ENCODE measurements at regions not wholly inside any gene's neighbourhood (a gene's known extent, or its start where the extent isn't known, plus 50 kb on each side); places are given as distances from the start of the nearest gene placed in this dataset.

DNA sequence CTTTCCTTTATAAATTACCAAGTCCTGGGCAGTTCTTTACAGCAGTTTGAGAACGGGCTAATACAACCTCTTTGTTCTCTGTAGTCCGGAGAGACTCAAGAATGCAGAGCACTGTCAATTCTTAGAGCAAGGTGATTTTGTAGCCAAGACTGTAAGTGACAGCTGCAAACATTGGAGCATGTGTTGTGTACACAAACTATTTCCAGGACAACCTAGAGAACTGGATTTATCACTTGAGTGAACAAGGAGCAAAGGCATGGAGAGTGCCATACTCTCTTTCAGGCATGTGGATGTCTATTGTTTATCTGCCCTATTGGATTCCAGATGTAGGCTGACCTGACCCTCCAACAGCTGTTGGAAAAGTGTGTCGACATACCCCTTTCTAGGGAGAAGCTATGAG, 153.9 kb downstream of the SPANXN3 start:
- no peaks in the 10 kb centered on the region for H3K4me1 ChIP-seq (ENCODE audit: control insufficient read depth in 1 of 2, insufficient read depth in 2 of 2, low read length in 2 of 2)
- no peaks in the 10 kb centered on the region for H3K36me3 ChIP-seq (ENCODE audit: control insufficient read depth in 1 of 2, insufficient read depth in 2 of 2, low read length in 2 of 2)
- no peak overlapping the region for H3K4me3 ChIP-seq (replicated peaks in 1 of 2; ENCODE audit: low read depth in 1 of 2, low read length in 2 of 2)
- no peaks in the 10 kb centered on the region for H3K9me2 ChIP-seq (ENCODE audit: insufficient read depth)
- H3K4me2 ChIP-seq (ENCODE audit: low read length): no peak overlapping the region
- no TSS peak for BruUV-seq (replicated peaks)
- H3K9me3 ChIP-seq (ENCODE audit: control insufficient read depth in 1 of 2, insufficient read depth in 1 of 2, low read depth in 1 of 2, low read length in 2 of 2): no peaks in the 10 kb centered on the region
- H3K27ac ChIP-seq (ENCODE audit: low read depth, low read length): no peak overlapping the region
- H3K9ac ChIP-seq (ENCODE audit: low read length): no peak overlapping the region
- intact Hi-C loops (cut with micrococcal nuclease): no loop called here
- no peak for ATAC-seq
- ChIA-PET RAD21 (ENCODE audit: low non-redundant PET in 1 of 2, low total read pairs in 2 of 2, uncharacterized antibody in 2 of 2, unreplicated experiment in 2 of 2) (no interaction called here), POLR2A (no interaction called here), CTCF (no interaction called here)
- H2AFZ ChIP-seq (ENCODE audit: low read depth, low read length, poor library complexity, severe bottlenecking): no peak overlapping the region
- H3K79me2 ChIP-seq (ENCODE audit: insufficient read depth, low read length): no peaks in the 10 kb centered on the region
- TF ChIP-seq POLR2AphosphoS5 (IDR thresholded peaks at IDR 0.05; ENCODE audit: low read depth, low read length): no peak
- no peak for TF ChIP-seq ELF1 (IDR thresholded peaks at IDR 0.05; ENCODE audit: borderline replicate concordance, low read depth)
- no peak for TF ChIP-seq EZH2phosphoT487 (IDR thresholded peaks at IDR 0.05; ENCODE audit: borderline replicate concordance)
- no peak for DNase-seq (ENCODE audit: low read depth, low spot score)
- no peaks in the 10 kb centered on the region for H3K27me3 ChIP-seq (ENCODE audit: insufficient read depth, low read length)
- no peaks in the 10 kb centered on the region for H4K20me1 ChIP-seq (ENCODE audit: insufficient read depth)

DNA sequence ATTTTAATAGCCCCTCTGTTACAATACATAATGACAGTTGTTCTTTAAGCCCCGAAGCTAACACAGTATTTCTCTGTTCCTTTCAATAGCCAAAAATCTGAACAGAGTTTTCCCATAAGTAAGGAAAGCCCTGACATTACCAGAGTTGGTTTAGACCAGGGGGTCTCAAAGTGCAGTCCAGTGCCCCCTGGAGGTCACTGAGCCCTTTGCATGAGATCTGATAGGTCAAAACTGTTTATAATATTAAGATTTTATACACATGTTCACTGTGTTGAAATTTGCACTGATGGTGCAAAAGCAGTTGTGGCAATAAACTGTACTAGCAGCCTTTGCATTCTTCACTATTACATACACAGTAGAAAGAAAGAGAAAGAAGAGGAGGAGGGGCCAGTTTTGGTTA, 177.1 kb downstream of the SPANXN3 start:
- no peaks in the 10 kb centered on the region for H3K4me1 ChIP-seq (ENCODE audit: control insufficient read depth in 1 of 2, insufficient read depth in 2 of 2, low read length in 2 of 2)
- no peak overlapping the region for H2AFZ ChIP-seq (ENCODE audit: low read depth, low read length, poor library complexity, severe bottlenecking)
- no TSS peak for BruUV-seq (replicated peaks)
- ATAC-seq: no peak
- RAD21 ChIA-PET (ENCODE audit: low non-redundant PET in 1 of 2, low total read pairs in 2 of 2, uncharacterized antibody in 2 of 2, unreplicated experiment in 2 of 2): no interaction called here
- H4K20me1 ChIP-seq (ENCODE audit: insufficient read depth): no peaks in the 10 kb centered on the region
- no peaks in the 10 kb centered on the region for H3K9me2 ChIP-seq (ENCODE audit: insufficient read depth)
- POLR2A ChIA-PET: no interaction called here
- H3K36me3 ChIP-seq (ENCODE audit: control insufficient read depth in 1 of 2, insufficient read depth in 2 of 2, low read length in 2 of 2): no peaks in the 10 kb centered on the region
- H3K9ac ChIP-seq (ENCODE audit: low read length): no peak overlapping the region
- CTCF ChIA-PET: no interaction called here
- TF ChIP-seq POLR2AphosphoS5 (IDR thresholded peaks at IDR 0.05; ENCODE audit: low read depth, low read length): no peak
- no peaks in the 10 kb centered on the region for H3K9me3 ChIP-seq (ENCODE audit: control insufficient read depth in 1 of 2, insufficient read depth in 1 of 2, low read depth in 1 of 2, low read length in 2 of 2)
- H3K4me2 ChIP-seq (ENCODE audit: low read length): no peak overlapping the region
- no peak for DNase-seq (ENCODE audit: low read depth, low spot score)
- no peaks in the 10 kb centered on the region for H3K27me3 ChIP-seq (ENCODE audit: insufficient read depth, low read length)
- no peak overlapping the region for H3K4me3 ChIP-seq (replicated peaks in 1 of 2; ENCODE audit: low read depth in 1 of 2, low read length in 2 of 2)
- intact Hi-C loops (cut with micrococcal nuclease): no loop called here
- H3K79me2 ChIP-seq (ENCODE audit: insufficient read depth, low read length): no peaks in the 10 kb centered on the region
- H3K27ac ChIP-seq (ENCODE audit: low read depth, low read length): no peak overlapping the region

DNA sequence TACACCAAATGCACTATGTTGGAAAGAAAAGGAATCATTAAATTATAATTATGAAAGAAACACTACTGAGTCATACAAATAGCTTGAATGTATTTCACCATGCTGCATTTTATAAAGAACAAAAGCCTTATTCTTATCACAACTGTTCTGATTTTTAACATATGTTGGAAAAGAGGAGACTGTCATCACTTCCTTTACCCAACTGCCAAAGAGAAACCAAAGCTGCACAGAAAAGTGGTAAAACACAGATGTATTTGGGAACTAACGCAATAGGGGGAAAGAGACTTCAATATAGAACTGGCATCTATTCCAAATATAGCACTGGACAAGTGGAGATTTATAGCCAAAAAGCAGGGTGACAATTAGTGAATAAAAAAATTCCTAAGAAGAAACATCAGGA, 181.0 kb downstream of the SPANXN3 start:
- POLR2A ChIA-PET: no interaction called here
- H3K9me3 ChIP-seq (ENCODE audit: control insufficient read depth in 1 of 2, insufficient read depth in 1 of 2, low read depth in 1 of 2, low read length in 2 of 2): no peaks in the 10 kb centered on the region

More for the DNA sequence above, 181.0 kb downstream of the SPANXN3 start:
- Histone ChIP-seq H3K27ac (ENCODE audit: low read depth, low read length) (no peak overlapping the region), H4K20me1 (ENCODE audit: insufficient read depth) (no peaks in the 10 kb centered on the region), H3K9ac (ENCODE audit: low read length) (no peak overlapping the region), H3K27me3 (ENCODE audit: insufficient read depth, low read length) (no peaks in the 10 kb centered on the region), H3K9me2 (ENCODE audit: insufficient read depth) (no peaks in the 10 kb centered on the region), H3K36me3 (ENCODE audit: control insufficient read depth in 1 of 2, insufficient read depth in 2 of 2, low read length in 2 of 2) (no peaks in the 10 kb centered on the region), H3K4me3 (replicated peaks in 1 of 2; ENCODE audit: low read depth in 1 of 2, low read length in 2 of 2) (no peak overlapping the region), H3K4me1 (ENCODE audit: control insufficient read depth in 1 of 2, insufficient read depth in 2 of 2, low read length in 2 of 2) (no peaks in the 10 kb centered on the region), H3K79me2 (ENCODE audit: insufficient read depth, low read length) (no peaks in the 10 kb centered on the region), H2AFZ (ENCODE audit: low read depth, low read length, poor library complexity, severe bottlenecking) (no peak overlapping the region), H3K4me2 (ENCODE audit: low read length) (no peak overlapping the region)
- ATAC-seq (no peak), DNase-seq (ENCODE audit: low read depth, low spot score) (no peak)
- ChIA-PET CTCF (no interaction called here), RAD21 (ENCODE audit: low non-redundant PET in 1 of 2, low total read pairs in 2 of 2, uncharacterized antibody in 2 of 2, unreplicated experiment in 2 of 2) (no interaction called here)
- intact Hi-C loops (cut with micrococcal nuclease): no loop called here
- no TSS peak for BruUV-seq (replicated peaks)
- TF ChIP-seq SRF (IDR thresholded peaks at IDR 0.05; ENCODE audit: low read depth): no peak
- no peak for TF ChIP-seq EZH2 (IDR thresholded peaks at IDR 0.05)
- TF ChIP-seq POLR2AphosphoS5 (IDR thresholded peaks at IDR 0.05; ENCODE audit: low read depth, low read length): no peak
- no peak for TF ChIP-seq CTCF (IDR thresholded peaks at IDR 0.05 in 2 of 3, conservative IDR thresholded peaks at IDR 0.05 in 1 of 3; ENCODE audit: borderline replicate concordance in 1 of 3, insufficient read depth in 1 of 3, low read depth in 2 of 3, low read length in 2 of 3)
- no peak for TF ChIP-seq FOSL1 (IDR thresholded peaks at IDR 0.05; ENCODE audit: low read depth)
- no peak for TF ChIP-seq ELF1 (IDR thresholded peaks at IDR 0.05; ENCODE audit: borderline replicate concordance, low read depth)
- no peak for TF ChIP-seq POLR2A (IDR thresholded peaks at IDR 0.05; ENCODE audit: borderline replicate concordance, extremely low read depth, insufficient read depth, insufficient read length)
- TF ChIP-seq MAX (IDR thresholded peaks at IDR 0.05): no peak
- no peak for TF ChIP-seq SIN3A (IDR thresholded peaks at IDR 0.05; ENCODE audit: low read depth)
- TF ChIP-seq RAD21 (IDR thresholded peaks at IDR 0.05; ENCODE audit: low read depth): no peak
- no peak for TF ChIP-seq EGR1 (IDR thresholded peaks at IDR 0.05; ENCODE audit: low read depth)
- TF ChIP-seq SP1 (IDR thresholded peaks at IDR 0.05; ENCODE audit: low read depth): no peak

Measured in HCT116 (cell line).